ENCODE measurements at regions not wholly inside any gene's neighbourhood (a gene's known extent, or its start where the extent isn't known, plus 50 kb on each side); places are given as distances from the start of the nearest gene placed in this dataset.

DNA sequence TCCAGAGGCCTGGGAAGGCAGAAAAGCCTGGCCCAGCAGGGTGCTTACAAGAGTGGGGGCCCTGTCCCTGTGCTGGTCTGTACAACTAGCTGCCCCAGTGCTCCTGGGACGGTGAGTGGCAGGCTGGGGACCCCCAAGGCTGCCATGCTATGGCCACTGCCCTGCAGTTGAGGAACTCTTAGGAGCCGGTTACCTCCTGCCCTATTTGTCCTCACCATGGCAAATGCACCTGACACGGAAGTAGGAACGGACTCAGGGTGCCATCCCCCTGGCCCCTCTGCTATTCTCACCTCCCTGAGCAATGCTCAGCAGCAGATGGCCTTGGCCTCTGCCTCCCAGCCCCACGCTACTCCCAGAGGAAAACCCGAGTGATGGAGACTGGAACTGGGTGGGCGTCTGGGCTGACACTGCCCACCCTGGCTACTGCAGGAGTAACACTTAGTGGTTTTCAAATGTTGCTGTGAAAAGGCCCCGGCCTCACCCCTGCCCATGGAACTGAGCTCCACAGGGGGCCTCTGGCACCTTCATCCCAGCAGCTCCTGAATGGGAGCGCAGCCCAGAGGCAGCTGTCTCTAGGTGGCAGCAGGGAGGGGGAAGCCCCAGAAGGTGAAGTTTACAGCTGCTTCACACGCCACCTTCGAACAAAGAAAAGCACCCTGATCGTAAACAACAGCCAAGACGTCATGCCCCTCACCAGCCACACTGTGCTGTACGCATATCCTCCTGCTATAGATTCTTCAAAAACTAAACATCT is 105.3 kb downstream of the CTTN start:
- no peak overlapping the region for H3K4me3 ChIP-seq (ENCODE audit: insufficient read depth, low read length)
- H3K4me2 ChIP-seq (ENCODE audit: insufficient read depth, low read length): no peak overlapping the region
- no peak overlapping the region for H2AFZ ChIP-seq (ENCODE audit: low read length)
- H3K79me2 ChIP-seq (ENCODE audit: insufficient read depth, low read length): no peaks in the 10 kb centered on the region
- H3K27ac ChIP-seq (ENCODE audit: low read depth, low read length): no peak overlapping the region
- H3K27me3 ChIP-seq (ENCODE audit: insufficient read depth, low read length): no peaks in the 10 kb centered on the region
- no peaks in the 10 kb centered on the region for H3K4me1 ChIP-seq (ENCODE audit: insufficient read depth, low read length)
- H3K36me3 ChIP-seq (ENCODE audit: insufficient read depth, low read length): no peaks in the 10 kb centered on the region
- peaks cover 5% of the 10 kb centered on the region for H4K20me1 ChIP-seq (ENCODE audit: insufficient read depth, low read length)
- no peaks in the 10 kb centered on the region for H3K9me3 ChIP-seq (ENCODE audit: low read depth, low read length)
- peak; percentile 68 for DNase-seq (ENCODE audit: insufficient read length, low spot score, missing footprints)
- TF ChIP-seq, protein P1, sequence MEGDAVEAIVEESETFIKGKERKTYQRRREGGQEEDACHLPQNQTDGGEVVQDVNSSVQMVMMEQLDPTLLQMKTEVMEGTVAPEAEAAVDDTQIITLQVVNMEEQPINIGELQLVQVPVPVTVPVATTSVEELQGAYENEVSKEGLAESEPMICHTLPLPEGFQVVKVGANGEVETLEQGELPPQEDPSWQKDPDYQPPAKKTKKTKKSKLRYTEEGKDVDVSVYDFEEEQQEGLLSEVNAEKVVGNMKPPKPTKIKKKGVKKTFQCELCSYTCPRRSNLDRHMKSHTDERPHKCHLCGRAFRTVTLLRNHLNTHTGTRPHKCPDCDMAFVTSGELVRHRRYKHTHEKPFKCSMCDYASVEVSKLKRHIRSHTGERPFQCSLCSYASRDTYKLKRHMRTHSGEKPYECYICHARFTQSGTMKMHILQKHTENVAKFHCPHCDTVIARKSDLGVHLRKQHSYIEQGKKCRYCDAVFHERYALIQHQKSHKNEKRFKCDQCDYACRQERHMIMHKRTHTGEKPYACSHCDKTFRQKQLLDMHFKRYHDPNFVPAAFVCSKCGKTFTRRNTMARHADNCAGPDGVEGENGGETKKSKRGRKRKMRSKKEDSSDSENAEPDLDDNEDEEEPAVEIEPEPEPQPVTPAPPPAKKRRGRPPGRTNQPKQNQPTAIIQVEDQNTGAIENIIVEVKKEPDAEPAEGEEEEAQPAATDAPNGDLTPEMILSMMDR (IDR thresholded peaks at IDR 0.05; ENCODE audit: extremely low read depth, low read depth, low read length): no peak

DNA sequence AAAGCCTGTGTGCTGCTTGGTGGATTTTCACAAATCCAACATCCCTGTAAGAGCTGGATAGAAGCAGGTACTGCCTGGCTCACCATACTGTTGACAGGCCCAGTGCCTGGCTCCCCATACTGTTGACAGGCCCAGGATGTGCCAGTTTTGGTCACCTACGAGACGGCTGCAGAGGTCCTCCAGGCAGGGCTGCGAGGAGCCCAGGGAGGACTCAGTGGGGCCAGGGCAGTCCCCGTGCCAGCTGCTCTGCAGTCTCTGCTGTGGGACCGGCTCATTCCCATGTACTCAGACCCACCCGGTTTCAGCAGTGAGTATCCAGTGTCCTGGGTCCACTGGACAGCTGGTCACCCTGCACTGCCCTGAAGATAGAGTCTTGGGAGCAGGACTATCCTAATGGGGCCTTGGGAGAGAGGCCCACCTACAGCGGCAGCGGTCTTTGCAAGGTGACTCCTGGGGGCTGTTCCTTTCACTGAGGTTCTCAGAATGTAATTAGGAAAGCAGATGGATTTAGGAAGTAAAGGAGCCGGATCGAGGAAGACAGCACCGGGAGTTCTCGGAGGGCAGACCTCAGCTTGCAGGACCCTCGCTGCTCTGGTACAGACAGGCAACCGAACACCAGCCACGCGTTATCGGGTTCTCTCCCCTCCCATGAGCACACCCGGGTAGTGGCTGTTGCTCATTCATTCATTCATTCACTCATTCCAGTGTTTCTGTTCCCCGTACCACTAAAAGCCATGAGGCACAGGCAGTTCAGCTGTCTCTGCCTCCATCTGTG is 106.1 kb downstream of the CTTN start:
- TF ChIP-seq, protein P1 (IDR thresholded peaks at IDR 0.05; ENCODE audit: extremely low read depth, low read depth, low read length): no peak
- DNase-seq (ENCODE audit: insufficient read length, low spot score, missing footprints): peak; percentile 78
- H3K27me3 ChIP-seq (ENCODE audit: insufficient read depth, low read length): no peaks in the 10 kb centered on the region
- no peaks in the 10 kb centered on the region for H3K4me1 ChIP-seq (ENCODE audit: insufficient read depth, low read length)
- no peak overlapping the region for H3K4me3 ChIP-seq (ENCODE audit: insufficient read depth, low read length)
- no peaks in the 10 kb centered on the region for H3K79me2 ChIP-seq (ENCODE audit: insufficient read depth, low read length)
- no peaks in the 10 kb centered on the region for H3K9me3 ChIP-seq (ENCODE audit: low read depth, low read length)
- no peak overlapping the region for H2AFZ ChIP-seq (ENCODE audit: low read length)
- H3K4me2 ChIP-seq (ENCODE audit: insufficient read depth, low read length): no peak overlapping the region
- no peaks in the 10 kb centered on the region for H3K36me3 ChIP-seq (ENCODE audit: insufficient read depth, low read length)
- no peak overlapping the region for H3K27ac ChIP-seq (ENCODE audit: low read depth, low read length)
- H4K20me1 ChIP-seq (ENCODE audit: insufficient read depth, low read length): peaks cover 5% of the 10 kb centered on the region

DNA sequence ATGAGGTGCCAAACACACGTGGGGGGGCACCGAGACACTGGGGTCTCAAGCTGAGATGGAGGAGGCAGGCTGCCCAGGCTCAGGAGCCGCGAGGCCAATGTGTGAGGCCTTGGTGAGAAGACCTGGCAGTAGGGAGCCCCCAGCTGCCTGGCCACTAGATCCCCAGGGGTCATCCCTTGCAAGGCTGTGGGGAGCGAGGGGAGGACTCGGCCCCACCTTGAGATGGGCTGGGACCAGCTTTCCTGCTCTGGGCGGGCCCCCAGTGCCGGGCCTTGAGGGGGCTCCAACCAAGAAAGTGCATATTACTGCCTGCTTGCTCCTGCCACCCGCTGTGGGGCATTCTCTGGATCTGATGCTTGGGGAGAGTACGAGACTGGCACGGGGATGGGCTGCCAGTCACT is 107.0 kb downstream of the CTTN start:
- no peak overlapping the region for H2AFZ ChIP-seq (ENCODE audit: low read length)
- no peaks in the 10 kb centered on the region for H3K36me3 ChIP-seq (ENCODE audit: insufficient read depth, low read length)
- H3K27ac ChIP-seq (ENCODE audit: low read depth, low read length): no peak overlapping the region
- DNase-seq (ENCODE audit: insufficient read length, low spot score, missing footprints): peak; percentile 41
- no peaks in the 10 kb centered on the region for H3K27me3 ChIP-seq (ENCODE audit: insufficient read depth, low read length)
- H3K4me1 ChIP-seq (ENCODE audit: insufficient read depth, low read length): no peaks in the 10 kb centered on the region
- no peaks in the 10 kb centered on the region for H3K79me2 ChIP-seq (ENCODE audit: insufficient read depth, low read length)
- no peak overlapping the region for H3K4me3 ChIP-seq (ENCODE audit: insufficient read depth, low read length)
- peaks cover 5% of the 10 kb centered on the region for H4K20me1 ChIP-seq (ENCODE audit: insufficient read depth, low read length)
- H3K9me3 ChIP-seq (ENCODE audit: low read depth, low read length): no peaks in the 10 kb centered on the region
- TF ChIP-seq, protein P1 (IDR thresholded peaks at IDR 0.05; ENCODE audit: extremely low read depth, low read depth, low read length): no peak
- no peak overlapping the region for H3K4me2 ChIP-seq (ENCODE audit: insufficient read depth, low read length)

Measured in osteoblast (primary cell).